Neural cell (in vitro differentiated cells): ENCODE measurements at regions not wholly inside any gene's neighbourhood (a gene's known extent, or its start where the extent isn't known, plus 50 kb on each side); places are given as distances from the start of the nearest gene placed in this dataset.

Experiments
- H2AFZ ChIP-seq: fragments of 200-600, 300-800 bp; sonication (generic), shearing (Covaris generic); 2 replicates; pipeline ENCODE4 v1.6.0; 2014; ENCODE audit warnings: low read depth, mild to moderate bottlenecking, antibody characterized with exemption, low read length, moderate library complexity
- H3F3A ChIP-seq: fragments of 200-600 bp; shearing (Covaris generic); 2 replicates; pipeline ENCODE4 v1.6.1; 2016; ENCODE audit warnings: mild to moderate bottlenecking, moderate library complexity, mixed read lengths, antibody characterized with exemption, low read length; ENCODE audit not compliant: insufficient read depth, poor library complexity, severe bottlenecking
- H3K27ac ChIP-seq: fragments of 200-600, 300-800 bp; sonication (generic), shearing (Covaris generic); 2 replicates; pipeline ENCODE4 v1.5.1; 2014; ENCODE audit warnings: mild to moderate bottlenecking, low read length, moderate library complexity
- H3K27me3 ChIP-seq: fragments of 300-800, 200-600 bp; sonication (generic), shearing (Covaris generic); 2 replicates; pipeline ENCODE4 v1.6.0; 2014; ENCODE audit warnings: mild to moderate bottlenecking, low read depth, low read length, moderate library complexity; ENCODE audit not compliant: insufficient read depth
- H3K36me3 ChIP-seq: fragments of 300-800, 200-600 bp; sonication (generic), shearing (Covaris generic); 2 replicates; pipeline ENCODE4 v1.5.1; 2014; ENCODE audit warnings: mild to moderate bottlenecking, antibody characterized with exemption, low read length, moderate library complexity; ENCODE audit not compliant: insufficient read depth
- H3K4me2 ChIP-seq: fragments of 300-800, 200-600 bp; sonication (generic), shearing (Covaris generic); 2 replicates; pipeline ENCODE4 v1.6.0; 2014; ENCODE audit warnings: mild to moderate bottlenecking, low read length
- H3K4me3 ChIP-seq: fragments of 300-800, 200-600 bp; sonication (generic), shearing (Covaris generic); 2 replicates; pipeline ENCODE4 v1.5.1; 2014; ENCODE audit warnings: mild to moderate bottlenecking, low read length, moderate library complexity
- H3K79me2 ChIP-seq: fragments of 200-600 bp; shearing (Covaris generic); replicated peaks from 2 replicates; pipeline ENCODE4 v1.6.0; 2014; ENCODE audit warnings: mild to moderate bottlenecking, low read length, moderate library complexity; ENCODE audit not compliant: insufficient read depth
- H3K9ac ChIP-seq: fragments of 300-800, 200-600 bp; sonication (generic), shearing (Covaris generic); 2 replicates; pipeline ENCODE4 v1.6.1; 2016; ENCODE audit warnings: mild to moderate bottlenecking, low read length, mixed read lengths
- H3K9me2 ChIP-seq: fragments of 200-600 bp; shearing (Covaris generic); 2 replicates; pipeline ENCODE4 v1.6.1; 2016; ENCODE audit warnings: mild to moderate bottlenecking, low read length, mixed read lengths; ENCODE audit not compliant: insufficient read depth
- H3K9me3 ChIP-seq: fragments of 200-600, 300-800 bp; sonication (generic), shearing (Covaris generic); 2 replicates; pipeline ENCODE4 v1.6.1; 2016; ENCODE audit warnings: mild to moderate bottlenecking, mixed run types, low read length, moderate library complexity, mixed read lengths
- H4K20me1 ChIP-seq: fragments of 200-600 bp; shearing (Covaris generic); 2 replicates; pipeline ENCODE4 v1.6.1; 2016; ENCODE audit warnings: mild to moderate bottlenecking, mixed run types; ENCODE audit not compliant: insufficient read depth
- CTCF ChIP-seq: fragments of 450-650 bp; IDR thresholded peaks from 2 replicates; pipeline ENCODE4 v1.5.1; 2014; ENCODE audit warnings: antibody characterized with exemption, mild to moderate bottlenecking, moderate library complexity; ENCODE audit not compliant: poor library complexity, severe bottlenecking
- EP300 ChIP-seq: fragments of 450-650 bp; conservative IDR thresholded peaks from 2 replicates; pipeline ENCODE4 v1.6.1; 2014; ENCODE audit warnings: antibody characterized with exemption, mild to moderate bottlenecking, moderate library complexity; ENCODE audit not compliant: poor library complexity, severe bottlenecking
- EZH2 ChIP-seq: fragments of 200-600, 300-800 bp; shearing (Covaris generic), sonication (generic); IDR thresholded peaks from 2 replicates; pipeline ENCODE4 v1.6.1; 2014; ENCODE audit warnings: antibody characterized with exemption, low read length, borderline replicate concordance, mild to moderate bottlenecking; ENCODE audit not compliant: insufficient read depth, poor library complexity, severe bottlenecking
- MXI1 ChIP-seq: fragments of 450-650 bp; conservative IDR thresholded peaks from 2 replicates; pipeline ENCODE4 v1.6.1; 2014; ENCODE audit warnings: antibody characterized with exemption, mild to moderate bottlenecking; ENCODE audit not compliant: poor library complexity, severe bottlenecking
- POLR2AphosphoS5 ChIP-seq: IDR thresholded peaks from 2 replicates; pipeline ENCODE4 v1.6.1; 2012
- RAD21 ChIP-seq: fragments of 450-650 bp; conservative IDR thresholded peaks from 2 replicates; pipeline ENCODE4 v1.6.1; 2014; ENCODE audit warnings: antibody characterized with exemption, mild to moderate bottlenecking, moderate library complexity
- REST ChIP-seq: IDR thresholded peaks from 2 replicates; pipeline ENCODE4 v1.6.1; 2012; ENCODE audit warnings: borderline replicate concordance
- SMC3 ChIP-seq: fragments of 450-650 bp; conservative IDR thresholded peaks from 2 replicates; pipeline ENCODE4 v1.6.1; 2014; ENCODE audit warnings: antibody characterized with exemption, mild to moderate bottlenecking, moderate library complexity; ENCODE audit not compliant: poor library complexity
- TAF1 ChIP-seq: IDR thresholded peaks from 2 replicates; pipeline ENCODE4 v1.6.1; 2012; ENCODE audit warnings: low read depth

DNA sequence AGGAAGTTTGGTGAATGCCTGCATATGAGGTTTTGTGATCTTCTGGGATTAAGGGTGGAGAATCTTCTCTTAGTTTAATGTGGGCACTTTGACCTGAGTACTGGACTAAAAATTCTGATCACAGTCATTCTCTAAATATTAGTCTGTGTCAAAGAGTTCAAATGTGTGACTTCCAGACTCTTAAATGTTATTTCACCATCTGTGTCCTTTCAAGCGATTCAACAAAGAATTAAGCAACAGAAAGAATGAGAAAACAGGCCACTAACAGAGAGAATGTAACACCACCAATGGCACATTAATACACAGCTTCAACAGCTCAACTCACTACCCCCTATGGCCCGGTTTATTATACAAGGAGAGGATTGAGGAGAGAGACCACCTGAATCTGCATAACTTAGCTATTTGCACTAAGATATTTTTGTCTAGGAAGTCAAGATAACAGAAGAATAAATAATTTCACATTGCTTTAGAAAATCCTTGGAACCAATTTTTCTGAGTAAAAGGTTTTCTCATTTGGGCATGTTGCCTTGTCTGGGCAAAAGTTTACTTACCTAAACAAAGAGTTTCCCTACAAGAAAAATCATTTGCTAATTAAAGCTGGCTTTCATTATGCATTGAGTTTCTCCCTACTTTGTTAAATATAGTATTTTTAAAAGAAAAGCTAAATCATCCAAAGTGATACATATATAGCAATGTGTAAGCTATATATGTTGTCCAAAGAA is 1313.7 kb downstream of the NCAM2 start:
- Histone ChIP-seq H3K9me3 (no peaks in the 10 kb centered on the region), H3K27ac (no peak overlapping the region), H3K9me2 (no peaks in the 10 kb centered on the region), H4K20me1 (no peaks in the 10 kb centered on the region), H3F3A (no peaks in the 10 kb centered on the region), H3K27me3 (no peaks in the 10 kb centered on the region), H3K36me3 (no peaks in the 10 kb centered on the region), H3K9ac (no peak overlapping the region), H3K79me2 (no peaks in the 10 kb centered on the region), H3K4me2 (no peak overlapping the region), H2AFZ (no peak overlapping the region), H3K4me3 (no peak overlapping the region)
- no peak for TF ChIP-seq RAD21
- no peak for TF ChIP-seq EP300
- TF ChIP-seq CTCF: no peak
- TF ChIP-seq TAF1: no peak
- TF ChIP-seq POLR2AphosphoS5: no peak
- TF ChIP-seq SMC3: no peak

GRCh38 chr21:22314963-22315362 is 1316.8 kb downstream of the NCAM2 start:
- no peaks in the 10 kb centered on the region for H3F3A ChIP-seq
- H3K36me3 ChIP-seq: no peaks in the 10 kb centered on the region
- H3K27me3 ChIP-seq: no peaks in the 10 kb centered on the region
- H3K9ac ChIP-seq: no peak overlapping the region
- H4K20me1 ChIP-seq: no peaks in the 10 kb centered on the region
- no peaks in the 10 kb centered on the region for H3K9me3 ChIP-seq
- no peak overlapping the region for H3K4me2 ChIP-seq
- TF ChIP-seq RAD21: no peak
- TF ChIP-seq CTCF: no peak
- TF ChIP-seq MXI1: no peak
- no peak for TF ChIP-seq SMC3
- TF ChIP-seq EP300: no peak
- no peak for TF ChIP-seq TAF1
- TF ChIP-seq POLR2AphosphoS5: no peak
- no peak for TF ChIP-seq EZH2
- no peaks in the 10 kb centered on the region for H3K79me2 ChIP-seq
- H3K27ac ChIP-seq: no peak overlapping the region
- no peak overlapping the region for H2AFZ ChIP-seq
- no peaks in the 10 kb centered on the region for H3K9me2 ChIP-seq
- H3K4me3 ChIP-seq: no peak overlapping the region

- Histone ChIP-seq H3K9ac (no peak overlapping the region), H3K9me3 (no peaks in the 10 kb centered on the region), H3K27me3 (no peaks in the 10 kb centered on the region), H3K4me2 (no peak overlapping the region), H3K4me3 (no peak overlapping the region), H4K20me1 (no peaks in the 10 kb centered on the region), H3K9me2 (no peaks in the 10 kb centered on the region), H3K27ac (no peak overlapping the region), H3K79me2 (no peaks in the 10 kb centered on the region), H3K36me3 (no peaks in the 10 kb centered on the region), H3F3A (no peaks in the 10 kb centered on the region), H2AFZ (no peak overlapping the region)
- TF ChIP-seq POLR2AphosphoS5 (no peak), REST (no peak), RAD21 (no peak), CTCF (no peak), EZH2 (no peak), TAF1 (no peak)
These were observed 1321.2 kb downstream of the NCAM2 start for GRCh38 chr21:22319435-22319834.
